Endothelial cell of umbilical vein (primary cell): ENCODE measurements at regions not wholly inside any gene's neighbourhood (a gene's known extent, or its start where the extent isn't known, plus 50 kb on each side); places are given as distances from the start of the nearest gene placed in this dataset.

Experiments used
- BruUV-seq: library from RNA; stranded (reverse); fragments of 400-500 nt; replicated peaks from 2 replicates; lab custom pipeline; 2021; lab: Mats Ljungman, UMichigan
- CTCF ChIA-PET: fragments of 300-600, 350-600 bp; sonication (Branson Sonifier 250); formaldehyde crosslinking; loops from one replicate; lab custom pipeline; 2021; ENCODE audit warnings: antibody characterized with exemption, inconsistent platforms; lab: Charles Lee
- POLR2A ChIA-PET: fragments of 300-600, 350-600 bp; sonication (Branson Sonifier 250); formaldehyde crosslinking; loops from one replicate; lab custom pipeline; 2021; ENCODE audit warnings: antibody characterized with exemption, inconsistent platforms; lab: Charles Lee
- DNase-seq: peaks from one replicate; pipeline ENCODE4 v3.0.0-alpha.2; 2011; ENCODE audit warnings: low read depth, low spot score
- FAIRE-seq: peaks from 2 replicates; lab custom pipeline; 2011; peaks lifted over from hg19 to GRCh38; lab: Jason Lieb, UNC
- H2AFZ ChIP-seq: 2 replicates; pipeline ENCODE4 v1.6.0; 2012; ENCODE audit warnings: low read depth, low read length, control low read depth, inconsistent platforms
- H3K27ac ChIP-seq: 2 replicates; pipeline ENCODE4 v1.5.1; 2011; ENCODE audit warnings: low read depth, mild to moderate bottlenecking, control low read depth, low read length, moderate library complexity; ENCODE audit not compliant: insufficient read depth
- H3K27me3 ChIP-seq, 2 experiments: 2 replicates each; pipeline versions ENCODE4 v1.6.0 to v1.6.1; 2011; ENCODE audit warnings: low read length in 2 of 2, mixed read lengths in 1 of 2; ENCODE audit not compliant: control insufficient read depth in 2 of 2, insufficient read depth in 2 of 2
- H3K36me3 ChIP-seq, 2 experiments: 2 replicates in 1 of 2; 3 replicates in 1 of 2; pipeline ENCODE4 v1.5.1; 2011; ENCODE audit warnings: low read length in 2 of 2, mild to moderate bottlenecking in 1 of 2, moderate library complexity in 1 of 2; ENCODE audit not compliant: control insufficient read depth in 2 of 2, insufficient read depth in 2 of 2; ENCODE audit errors: extremely low read depth in 1 of 2
- H3K4me1 ChIP-seq: 3 replicates; pipeline ENCODE4 v1.5.1; 2011; ENCODE audit warnings: mild to moderate bottlenecking, low read length; ENCODE audit not compliant: control insufficient read depth, insufficient read depth; ENCODE audit errors: extremely low read depth
- H3K4me2 ChIP-seq: 2 replicates; pipeline ENCODE4 v1.6.1; 2011; ENCODE audit warnings: low read length, control low read depth, mixed read lengths; ENCODE audit not compliant: insufficient read depth
- H3K4me3 ChIP-seq, 3 experiments: fragments of 200-600 bp in 1 of 3; sonication (generic), shearing (Covaris generic) in 1 of 3; replicated peaks in 1 of 3; 2 replicates each; pipeline ENCODE4 v1.5.1; 2011 to 2016; ENCODE audit warnings: control low read depth in 3 of 3, low read length in 3 of 3, mild to moderate bottlenecking in 2 of 3, inconsistent platforms in 1 of 3, low read depth in 1 of 3, moderate library complexity in 1 of 3; ENCODE audit not compliant: insufficient read depth in 1 of 3
- H3K79me2 ChIP-seq: 2 replicates; pipeline ENCODE4 v1.6.0; 2012; ENCODE audit warnings: low read length, inconsistent platforms; ENCODE audit not compliant: control insufficient read depth, insufficient read depth
- H3K9ac ChIP-seq: replicated peaks from 2 replicates; pipeline ENCODE3; 2011; ENCODE audit warnings: low read length, control low read depth; ENCODE audit not compliant: insufficient read depth; ENCODE audit errors: extremely low read depth
- H3K9me1 ChIP-seq: replicated peaks from 3 replicates; pipeline ENCODE4 v1.6.0; 2011; ENCODE audit warnings: mild to moderate bottlenecking, low read length; ENCODE audit not compliant: control insufficient read depth, insufficient read depth; ENCODE audit errors: extremely low read depth
- H3K9me3 ChIP-seq: replicated peaks from 2 replicates; pipeline ENCODE4 v1.5.1; 2012; ENCODE audit warnings: low read length, inconsistent platforms; ENCODE audit not compliant: control insufficient read depth, insufficient read depth
- H4K20me1 ChIP-seq: replicated peaks from 2 replicates; pipeline ENCODE3; 2011; ENCODE audit warnings: mild to moderate bottlenecking, low read length; ENCODE audit not compliant: control insufficient read depth, insufficient read depth; ENCODE audit errors: extremely low read depth
- CTCF ChIP-seq, 2 donors: IDR thresholded peaks; 1 replicate in 1 of 2; 2 replicates in 1 of 2; pipeline ENCODE4 v1.5.1; 2011; ENCODE audit warnings: low read length in 2 of 2, mild to moderate bottlenecking in 2 of 2, moderate library complexity in 2 of 2, control low read depth in 1 of 2, inconsistent platforms in 1 of 2, low read depth in 1 of 2; ENCODE audit not compliant: insufficient read depth in 1 of 2; ENCODE audit errors: extremely low read depth in 1 of 2
- EZH2 ChIP-seq: IDR thresholded peaks from 2 replicates; pipeline ENCODE4 v1.6.1; 2012; ENCODE audit warnings: borderline replicate concordance, low read depth, mild to moderate bottlenecking, moderate library complexity, low read length, inconsistent platforms; ENCODE audit not compliant: severe bottlenecking
- FOS ChIP-seq: IDR thresholded peaks from 2 replicates; pipeline ENCODE4 v1.6.1; 2011; ENCODE audit warnings: mild to moderate bottlenecking, low read length, moderate library complexity, borderline replicate concordance; ENCODE audit not compliant: insufficient read depth
- GATA2 ChIP-seq: IDR thresholded peaks from 2 replicates; pipeline ENCODE4 v1.7.0; 2011; ENCODE audit warnings: low read depth, mild to moderate bottlenecking, moderate library complexity, mixed read lengths, low read length; ENCODE audit not compliant: insufficient read length, insufficient read depth
- JUN ChIP-seq: IDR thresholded peaks from 2 replicates; pipeline ENCODE4 v1.6.1; 2011; ENCODE audit warnings: borderline replicate concordance, low read depth; ENCODE audit not compliant: insufficient read length, insufficient read depth
- MAX ChIP-seq: IDR thresholded peaks from 2 replicates; pipeline ENCODE4 v1.6.1; 2011; ENCODE audit not compliant: insufficient read depth, insufficient read length
- POLR2A ChIP-seq: IDR thresholded peaks from 2 replicates; pipeline ENCODE4 v1.6.1; 2012; ENCODE audit warnings: low read depth, mild to moderate bottlenecking, control low read depth, low read length
- dilution Hi-C: fragments of 300-500 bp; cut with MboI; formaldehyde crosslinking; loops from one replicate; pipeline ENCODE4 v1.15.0; 2019; ENCODE audit warnings: low sequenced_read_pairs; ENCODE audit not compliant: extremely low pct_ligation_motif_present
- intact Hi-C: fragments of 100-400 bp; cut with micrococcal nuclease; formaldehyde crosslinking; loops from one replicate; pipeline ENCODE4 v1.10.0; 2022

- FAIRE-seq (no peak), DNase-seq (no peak)
- H4K20me1 ChIP-seq = no peaks in the 10 kb centered on the region
- no peak overlapping the region for H3K4me2 ChIP-seq
- no peak for TF ChIP-seq GATA2
- TF ChIP-seq CTCF (IDR thresholded peaks at IDR 0.05; ENCODE audit: extremely low read depth in 1 of 2, insufficient read depth in 1 of 2, low read depth in 1 of 2, low read length in 2 of 2) = no peak
- no peak for TF ChIP-seq POLR2A
- TF ChIP-seq JUN = no peak
- no peak for TF ChIP-seq EZH2
- no peak for TF ChIP-seq FOS
- TF ChIP-seq MAX = no peak
- no TSS peak for BruUV-seq
- no peaks in the 10 kb centered on the region for H3K4me1 ChIP-seq
- no peaks in the 10 kb centered on the region for H3K9me1 ChIP-seq
- H3K4me3 ChIP-seq = no peak overlapping the region
- no peaks in the 10 kb centered on the region for H3K79me2 ChIP-seq
- no peak overlapping the region for H3K27ac ChIP-seq
- intact Hi-C loops (no loop called here), dilution Hi-C loops (no loop called here)
- no peak overlapping the region for H2AFZ ChIP-seq
- POLR2A ChIA-PET = no interaction called here
- H3K27me3 ChIP-seq = peaks cover 0 to 2% of the 10 kb centered on the region in 2 experiments
- H3K36me3 ChIP-seq = no peaks in the 10 kb centered on the region
- no peaks in the 10 kb centered on the region for H3K9me3 ChIP-seq
- no peak overlapping the region for H3K9ac ChIP-seq
- CTCF ChIA-PET = no interaction called here
Measured at GRCh38 chr11:122423886-122424285, 231.6 kb upstream of the UBASH3B start.
